HepG2 (cell line): ENCODE measurements at regions not wholly inside any gene's neighbourhood (a gene's known extent, or its start where the extent isn't known, plus 50 kb on each side); places are given as distances from the start of the nearest gene placed in this dataset.

Source experiments
- ATAC-seq: fragments of 200-7000 bp; cut with Tn5 transposase; 3 replicates; pipeline ENCODE4 v1.9.1; 2020; ENCODE audit warnings: mild to moderate bottlenecking, moderate library complexity
- BruUV-seq: library from RNA; stranded (reverse); fragments of 400-500 nt; replicated peaks from 2 replicates; lab custom pipeline; 2021; lab: Mats Ljungman, UMichigan
- CTCF ChIA-PET: fragments of 300-600 bp; formaldehyde crosslinking; extraction: SDS; loops from one replicate; lab custom pipeline; 2021; ENCODE audit warnings: low total read pairs, inconsistent platforms, low intra/inter-chr PET ratio; lab: Yijun Ruan, JAX
- POLR2A ChIA-PET: fragments of 350-600 bp; sonication (Branson Sonifier 250); formaldehyde crosslinking; loops from one replicate; lab custom pipeline; 2020; ENCODE audit warnings: antibody characterized with exemption, inconsistent platforms; lab: Yijun Ruan, JAX
- DNase-seq: peaks from one replicate; pipeline ENCODE4 v3.0.0-alpha.2; 2015; ENCODE audit warnings: low spot score
- FAIRE-seq: peaks from 3 replicates; lab custom pipeline; 2011; peaks lifted over from hg19 to GRCh38; lab: Jason Lieb, UNC
- H2AFZ ChIP-seq: one replicate; pipeline ENCODE4 v1.6.1; 2011; ENCODE audit warnings: low read length, inconsistent platforms
- H3K27ac ChIP-seq: fragments of 300-600 bp; 3 replicates; pipeline ENCODE4 v1.8.0; 2011; ENCODE audit warnings: mixed run types, mild to moderate bottlenecking, mixed read lengths, low read length, inconsistent platforms; ENCODE audit not compliant: insufficient read depth; ENCODE audit errors: extremely low read length
- H3K27me3 ChIP-seq, 2 experiments: fragments of 200-600 bp in 1 of 2; 2 replicates in 1 of 2; 3 replicates in 1 of 2; pipeline versions ENCODE4 v1.6.0 to v1.8.0; 2011; ENCODE audit warnings: low read length in 2 of 2, mild to moderate bottlenecking in 2 of 2, moderate library complexity in 2 of 2, inconsistent platforms in 1 of 2; ENCODE audit not compliant: insufficient read depth in 2 of 2, control insufficient read depth in 1 of 2
- H3K36me3 ChIP-seq, 2 experiments: fragments of 200-600 bp in 1 of 2; replicated peaks in 1 of 2; 2 replicates in 1 of 2; 3 replicates in 1 of 2; pipeline versions ENCODE4 v1.5.1 to v1.8.0; 2011; ENCODE audit warnings: low read length in 2 of 2, inconsistent platforms in 1 of 2; ENCODE audit not compliant: insufficient read depth in 2 of 2, control insufficient read depth in 1 of 2
- H3K4me1 ChIP-seq: 2 replicates; pipeline ENCODE4 v1.5.1; 2012; ENCODE audit warnings: low read length, inconsistent platforms; ENCODE audit not compliant: insufficient read depth
- H3K4me2 ChIP-seq: 2 replicates; pipeline ENCODE4 v1.6.0; 2011; ENCODE audit warnings: low read depth, low read length, inconsistent platforms
- H3K4me3 ChIP-seq, 3 experiments: fragments of 200-600 bp in 1 of 3; sonication (generic), shearing (Covaris generic) in 1 of 3; replicated peaks in 1 of 3; 2 replicates each; pipeline ENCODE4 v1.5.1; 2011 to 2016; ENCODE audit warnings: low read length in 3 of 3, inconsistent platforms in 2 of 3, low read depth in 2 of 3, mild to moderate bottlenecking in 2 of 3, control low read depth in 1 of 3, mixed read lengths in 1 of 3; ENCODE audit not compliant: insufficient read depth in 1 of 3
- H3K79me2 ChIP-seq: one replicate; pipeline ENCODE4 v1.6.1; 2011; ENCODE audit warnings: low read length, inconsistent platforms; ENCODE audit not compliant: insufficient read depth
- H3K9ac ChIP-seq: 2 replicates; pipeline ENCODE4 v1.6.0; 2011; ENCODE audit warnings: mild to moderate bottlenecking, low read depth, low read length, inconsistent platforms; ENCODE audit not compliant: insufficient read depth
- H3K9me3 ChIP-seq: 2 replicates; pipeline ENCODE4 v1.5.1; 2012; ENCODE audit warnings: mild to moderate bottlenecking, low read length
- H4K20me1 ChIP-seq: 2 replicates; pipeline ENCODE4 v1.6.0; 2011; ENCODE audit warnings: inconsistent platforms, mild to moderate bottlenecking, low read length, moderate library complexity; ENCODE audit not compliant: insufficient read depth
- CHD4 ChIP-seq: fragments of 200-600 bp; sonication (generic); IDR thresholded peaks from 2 replicates; pipeline ENCODE4 v1.7.0; 2017; ENCODE audit warnings: mild to moderate bottlenecking, low read length, borderline replicate concordance
- FOXK1 ChIP-seq: sonication (generic); formaldehyde crosslinking; IDR thresholded peaks from 2 replicates; pipeline ENCODE4 v1.4.0; 2020; ENCODE audit warnings: low read depth, missing genetic modification reagents, borderline replicate concordance
- FOXM1 ChIP-seq: sonication (generic); formaldehyde crosslinking; IDR thresholded peaks from 2 replicates; pipeline ENCODE4 v1.5.0; 2020; ENCODE audit warnings: missing genetic modification reagents
- HIVEP1 ChIP-seq: sonication (generic); formaldehyde crosslinking; IDR thresholded peaks from 2 replicates; pipeline ENCODE4 v1.4.0; 2020; ENCODE audit warnings: mild to moderate bottlenecking, missing genetic modification reagents
- MLX ChIP-seq: IDR thresholded peaks from 2 replicates; pipeline ENCODE4 v1.6.1; 2016
- PBX2 ChIP-seq: IDR thresholded peaks from 2 replicates; pipeline ENCODE4 v1.6.1; 2016; ENCODE audit warnings: control low read depth
- SKI ChIP-seq: fragments of 450-650 bp; IDR thresholded peaks from one replicate; pipeline ENCODE4 v1.6.1; 2018; ENCODE audit warnings: mild to moderate bottlenecking; ENCODE audit not compliant: partially characterized antibody
- TOPORS ChIP-seq: sonication (generic); formaldehyde crosslinking; IDR thresholded peaks from 2 replicates; pipeline ENCODE4 v1.8.0; 2023; ENCODE audit warnings: mild to moderate bottlenecking, missing genetic modification reagents
- ZC3H4 ChIP-seq: sonication (generic); formaldehyde crosslinking; IDR thresholded peaks from 2 replicates; pipeline ENCODE4 v1.4.0; 2020; ENCODE audit warnings: missing genetic modification reagents, borderline replicate concordance
- ZFP62 ChIP-seq: sonication (generic); formaldehyde crosslinking; IDR thresholded peaks from 2 replicates; pipeline ENCODE4 v1.4.0; 2020; ENCODE audit warnings: missing genetic modification reagents
- ZMYM4 ChIP-seq: sonication (generic); formaldehyde crosslinking; IDR thresholded peaks from 2 replicates; pipeline ENCODE4 v1.8.1; 2023; ENCODE audit warnings: mild to moderate bottlenecking, missing genetic modification reagents
- ZNF615 ChIP-seq: sonication (generic); formaldehyde crosslinking; IDR thresholded peaks from 2 replicates; pipeline ENCODE4 v1.5.0; 2020; ENCODE audit warnings: mild to moderate bottlenecking, missing genetic modification reagents, borderline replicate concordance
- ZNF670 ChIP-seq: sonication (generic); formaldehyde crosslinking; IDR thresholded peaks from 2 replicates; pipeline ENCODE4 v1.8.0; 2022; ENCODE audit warnings: mild to moderate bottlenecking, missing genetic modification reagents, borderline replicate concordance
- ZNF713 ChIP-seq: sonication (generic); formaldehyde crosslinking; IDR thresholded peaks from 2 replicates; pipeline ENCODE4 v1.4.0; 2020; ENCODE audit warnings: mild to moderate bottlenecking, missing genetic modification reagents
- WGBS: methylation state at CpG from one replicate; pipeline ENCODE4 v1.1.6; 2017; ENCODE audit warnings: low lambda C conversion rate; 5-methylcytosine and 5-hydroxymethylcytosine counted together
- in situ Hi-C: cut with HindIII; loops from 2 replicates; pipeline ENCODE4 v1.10.0; 2017; ENCODE audit warnings: low pct_unique_long_range_greater_than_20kb; ENCODE audit not compliant: extremely low pct_ligation_motif_present
- intact Hi-C: fragments of 100-400 bp; cut with micrococcal nuclease; formaldehyde crosslinking; loops from one replicate; pipeline ENCODE4 v1.10.0; 2022; ENCODE audit not compliant: unreplicated experiment
- TF ChIP-seq, protein P1 (sequence below): sonication (generic); formaldehyde crosslinking; IDR thresholded peaks from 2 replicates; pipeline ENCODE4 v1.4.0; 2020; ENCODE audit warnings: mild to moderate bottlenecking, low read depth, missing genetic modification reagents
- TF ChIP-seq, protein P2 (sequence below): IDR thresholded peaks from 2 replicates; pipeline ENCODE4 v1.6.1; 2016; ENCODE audit warnings: low read depth

DNA sequence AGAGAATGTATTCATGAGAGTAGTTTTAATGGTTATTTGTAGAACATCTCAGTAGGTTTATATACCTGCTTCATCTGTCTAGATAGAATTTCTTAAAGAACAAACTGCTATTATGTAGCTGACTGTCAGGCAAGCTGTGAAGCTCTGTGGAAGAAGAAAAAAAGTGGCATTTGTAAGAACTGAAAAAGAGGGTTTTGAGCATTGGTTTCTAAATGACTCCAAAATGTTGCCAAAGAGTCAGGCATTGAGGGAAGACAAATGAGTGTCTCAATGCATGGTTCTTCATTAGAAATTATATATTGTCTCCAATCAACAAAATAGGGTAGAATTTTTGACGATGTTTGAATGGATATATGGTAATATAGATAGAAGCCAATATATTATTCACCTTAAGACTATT is 1276.1 kb downstream of the KCNT2 start:
- H3K9ac ChIP-seq: no peak overlapping the region
- 0% methylated on average over 1 of the region's 1 CpG for WGBS
- no peak for TF ChIP-seq CHD4
- TF ChIP-seq FOXK1 (CRISPR knock-in tag): no peak
- no peaks in the 10 kb centered on the region for H4K20me1 ChIP-seq
- intact Hi-C loops: no loop called here
- CTCF ChIA-PET: no interaction called here
- ATAC-seq (no peak), DNase-seq (no peak), FAIRE-seq (no peak)
- in situ Hi-C loops: no loop called here
- H3K27ac ChIP-seq: no peak overlapping the region
- H3K4me2 ChIP-seq: no peak overlapping the region
- POLR2A ChIA-PET: no interaction called here
- H3K4me3 ChIP-seq: no peak overlapping the region
- no peaks in the 10 kb centered on the region for H3K79me2 ChIP-seq
- H3K4me1 ChIP-seq: no peaks in the 10 kb centered on the region
- H2AFZ ChIP-seq: no peak overlapping the region
- BruUV-seq: no TSS peak
- H3K9me3 ChIP-seq: no peaks in the 10 kb centered on the region
- no peaks in the 10 kb centered on the region for H3K36me3 ChIP-seq
- no peaks in the 10 kb centered on the region for H3K27me3 ChIP-seq

- CTCF ChIA-PET: no interaction called here
- intact Hi-C loops: no loop called here
- H2AFZ ChIP-seq: no peak overlapping the region
- no TSS peak for BruUV-seq
- in situ Hi-C loops: no loop called here
- 0% methylated on average over 2 of the region's 2 CpGs for WGBS
- no peak overlapping the region for H3K27ac ChIP-seq
- FAIRE-seq (no peak), ATAC-seq (no peak), DNase-seq (no peak)
- no peaks in the 10 kb centered on the region for H3K79me2 ChIP-seq
- H3K4me1 ChIP-seq: no peaks in the 10 kb centered on the region
- POLR2A ChIA-PET: no interaction called here
- no peaks in the 10 kb centered on the region for H4K20me1 ChIP-seq
- no peaks in the 10 kb centered on the region for H3K36me3 ChIP-seq
- no peak overlapping the region for H3K4me3 ChIP-seq
- no peak overlapping the region for H3K9ac ChIP-seq
- H3K4me2 ChIP-seq: no peak overlapping the region
- H3K27me3 ChIP-seq: no peaks in the 10 kb centered on the region
- H3K9me3 ChIP-seq: no peaks in the 10 kb centered on the region
- TF ChIP-seq MLX (CRISPR knock-in tag): no peak
- TF ChIP-seq ZNF713 (CRISPR knock-in tag): no peak
- TF ChIP-seq ZMYM4 (CRISPR knock-in tag): no peak
- no peak for TF ChIP-seq PBX2 (CRISPR knock-in tag)
- TF ChIP-seq SKI: no peak
- TF ChIP-seq, protein P1, sequence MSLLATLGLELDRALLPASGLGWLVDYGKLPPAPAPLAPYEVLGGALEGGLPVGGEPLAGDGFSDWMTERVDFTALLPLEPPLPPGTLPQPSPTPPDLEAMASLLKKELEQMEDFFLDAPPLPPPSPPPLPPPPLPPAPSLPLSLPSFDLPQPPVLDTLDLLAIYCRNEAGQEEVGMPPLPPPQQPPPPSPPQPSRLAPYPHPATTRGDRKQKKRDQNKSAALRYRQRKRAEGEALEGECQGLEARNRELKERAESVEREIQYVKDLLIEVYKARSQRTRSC (CRISPR knock-in tag): no peak
- no peak for TF ChIP-seq ZNF670 (CRISPR knock-in tag)
- TF ChIP-seq FOXM1 (CRISPR knock-in tag): no peak
- TF ChIP-seq HIVEP1 (CRISPR knock-in tag): no peak
- no peak for TF ChIP-seq ZC3H4 (CRISPR knock-in tag)
- TF ChIP-seq ZFP62 (CRISPR knock-in tag): no peak
- no peak for TF ChIP-seq TOPORS
- TF ChIP-seq, protein P2, sequence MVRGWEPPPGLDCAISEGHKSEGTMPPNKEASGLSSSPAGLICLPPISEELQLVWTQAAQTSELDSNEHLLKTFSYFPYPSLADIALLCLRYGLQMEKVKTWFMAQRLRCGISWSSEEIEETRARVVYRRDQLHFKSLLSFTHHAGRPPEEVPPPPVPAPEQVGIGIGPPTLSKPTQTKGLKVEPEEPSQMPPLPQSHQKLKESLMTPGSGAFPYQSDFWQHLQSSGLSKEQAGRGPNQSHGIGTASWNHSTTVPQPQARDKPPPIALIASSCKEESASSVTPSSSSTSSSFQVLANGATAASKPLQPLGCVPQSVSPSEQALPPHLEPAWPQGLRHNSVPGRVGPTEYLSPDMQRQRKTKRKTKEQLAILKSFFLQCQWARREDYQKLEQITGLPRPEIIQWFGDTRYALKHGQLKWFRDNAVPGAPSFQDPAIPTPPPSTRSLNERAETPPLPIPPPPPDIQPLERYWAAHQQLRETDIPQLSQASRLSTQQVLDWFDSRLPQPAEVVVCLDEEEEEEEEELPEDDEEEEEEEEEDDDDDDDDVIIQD (CRISPR knock-in tag): no peak
- no peak for TF ChIP-seq ZNF615 (CRISPR knock-in tag)
These were observed 1279.6 kb downstream of the KCNT2 start for GRCh38 chr1:195328681-195329080.
